Endothelial cell of umbilical vein (primary cell): ENCODE measurements at regions not wholly inside any gene's neighbourhood (a gene's known extent, or its start where the extent isn't known, plus 50 kb on each side); places are given as distances from the start of the nearest gene placed in this dataset.
A peak's percentile ranks its signal among the peaks of the same experiment; 100 is the strongest.

Experiments
- BruUV-seq: library from RNA; stranded (reverse); fragments of 400-500 nt; replicated peaks from 2 replicates; lab custom pipeline; 2021; lab: Mats Ljungman, UMichigan
- CTCF ChIA-PET: fragments of 300-600, 350-600 bp; sonication (Branson Sonifier 250); formaldehyde crosslinking; loops from one replicate; lab custom pipeline; 2021; ENCODE audit warnings: antibody characterized with exemption, inconsistent platforms; lab: Charles Lee
- POLR2A ChIA-PET: fragments of 300-600, 350-600 bp; sonication (Branson Sonifier 250); formaldehyde crosslinking; loops from one replicate; lab custom pipeline; 2021; ENCODE audit warnings: antibody characterized with exemption, inconsistent platforms; lab: Charles Lee
- DNase-seq: peaks from one replicate; pipeline ENCODE4 v3.0.0-alpha.2; 2011; ENCODE audit warnings: low read depth, low spot score
- FAIRE-seq: peaks from 2 replicates; lab custom pipeline; 2011; peaks lifted over from hg19 to GRCh38; lab: Jason Lieb, UNC
- H2AFZ ChIP-seq: 2 replicates; pipeline ENCODE4 v1.6.0; 2012; ENCODE audit warnings: low read depth, low read length, control low read depth, inconsistent platforms
- H3K27ac ChIP-seq: 2 replicates; pipeline ENCODE4 v1.5.1; 2011; ENCODE audit warnings: low read depth, mild to moderate bottlenecking, control low read depth, low read length, moderate library complexity; ENCODE audit not compliant: insufficient read depth
- H3K27me3 ChIP-seq, 2 experiments: 2 replicates each; pipeline versions ENCODE4 v1.6.0 to v1.6.1; 2011; ENCODE audit warnings: low read length in 2 of 2, mixed read lengths in 1 of 2; ENCODE audit not compliant: control insufficient read depth in 2 of 2, insufficient read depth in 2 of 2
- H3K36me3 ChIP-seq, 2 experiments: 2 replicates in 1 of 2; 3 replicates in 1 of 2; pipeline ENCODE4 v1.5.1; 2011; ENCODE audit warnings: low read length in 2 of 2, mild to moderate bottlenecking in 1 of 2, moderate library complexity in 1 of 2; ENCODE audit not compliant: control insufficient read depth in 2 of 2, insufficient read depth in 2 of 2; ENCODE audit errors: extremely low read depth in 1 of 2
- H3K4me1 ChIP-seq: 3 replicates; pipeline ENCODE4 v1.5.1; 2011; ENCODE audit warnings: mild to moderate bottlenecking, low read length; ENCODE audit not compliant: control insufficient read depth, insufficient read depth; ENCODE audit errors: extremely low read depth
- H3K4me2 ChIP-seq: 2 replicates; pipeline ENCODE4 v1.6.1; 2011; ENCODE audit warnings: low read length, control low read depth, mixed read lengths; ENCODE audit not compliant: insufficient read depth
- H3K4me3 ChIP-seq, 3 experiments: fragments of 200-600 bp in 1 of 3; sonication (generic), shearing (Covaris generic) in 1 of 3; replicated peaks in 1 of 3; 2 replicates each; pipeline ENCODE4 v1.5.1; 2011 to 2016; ENCODE audit warnings: control low read depth in 3 of 3, low read length in 3 of 3, mild to moderate bottlenecking in 2 of 3, inconsistent platforms in 1 of 3, low read depth in 1 of 3, moderate library complexity in 1 of 3; ENCODE audit not compliant: insufficient read depth in 1 of 3
- H3K79me2 ChIP-seq: 2 replicates; pipeline ENCODE4 v1.6.0; 2012; ENCODE audit warnings: low read length, inconsistent platforms; ENCODE audit not compliant: control insufficient read depth, insufficient read depth
- H3K9ac ChIP-seq: replicated peaks from 2 replicates; pipeline ENCODE3; 2011; ENCODE audit warnings: low read length, control low read depth; ENCODE audit not compliant: insufficient read depth; ENCODE audit errors: extremely low read depth
- H3K9me1 ChIP-seq: replicated peaks from 3 replicates; pipeline ENCODE4 v1.6.0; 2011; ENCODE audit warnings: mild to moderate bottlenecking, low read length; ENCODE audit not compliant: control insufficient read depth, insufficient read depth; ENCODE audit errors: extremely low read depth
- H3K9me3 ChIP-seq: replicated peaks from 2 replicates; pipeline ENCODE4 v1.5.1; 2012; ENCODE audit warnings: low read length, inconsistent platforms; ENCODE audit not compliant: control insufficient read depth, insufficient read depth
- H4K20me1 ChIP-seq: replicated peaks from 2 replicates; pipeline ENCODE3; 2011; ENCODE audit warnings: mild to moderate bottlenecking, low read length; ENCODE audit not compliant: control insufficient read depth, insufficient read depth; ENCODE audit errors: extremely low read depth
- EZH2 ChIP-seq: IDR thresholded peaks from 2 replicates; pipeline ENCODE4 v1.6.1; 2012; ENCODE audit warnings: borderline replicate concordance, low read depth, mild to moderate bottlenecking, moderate library complexity, low read length, inconsistent platforms; ENCODE audit not compliant: severe bottlenecking
- FOS ChIP-seq: IDR thresholded peaks from 2 replicates; pipeline ENCODE4 v1.6.1; 2011; ENCODE audit warnings: mild to moderate bottlenecking, low read length, moderate library complexity, borderline replicate concordance; ENCODE audit not compliant: insufficient read depth
- GATA2 ChIP-seq: IDR thresholded peaks from 2 replicates; pipeline ENCODE4 v1.7.0; 2011; ENCODE audit warnings: low read depth, mild to moderate bottlenecking, moderate library complexity, mixed read lengths, low read length; ENCODE audit not compliant: insufficient read length, insufficient read depth
- JUN ChIP-seq: IDR thresholded peaks from 2 replicates; pipeline ENCODE4 v1.6.1; 2011; ENCODE audit warnings: borderline replicate concordance, low read depth; ENCODE audit not compliant: insufficient read length, insufficient read depth
- MYC ChIP-seq: IDR thresholded peaks from one replicate; pipeline ENCODE4 v1.6.1; 2011; ENCODE audit warnings: mild to moderate bottlenecking, low read depth, low read length
- POLR2A ChIP-seq: IDR thresholded peaks from 2 replicates; pipeline ENCODE4 v1.6.1; 2012; ENCODE audit warnings: low read depth, mild to moderate bottlenecking, control low read depth, low read length
- POLR2AphosphoS5 ChIP-seq: IDR thresholded peaks from 2 replicates; pipeline ENCODE4 v1.6.1; 2012; ENCODE audit warnings: low read depth, mild to moderate bottlenecking, control low read depth, low read length, moderate library complexity; ENCODE audit not compliant: insufficient read depth
- dilution Hi-C: fragments of 300-500 bp; cut with MboI; formaldehyde crosslinking; loops from one replicate; pipeline ENCODE4 v1.15.0; 2019; ENCODE audit warnings: low sequenced_read_pairs; ENCODE audit not compliant: extremely low pct_ligation_motif_present
- intact Hi-C: fragments of 100-400 bp; cut with micrococcal nuclease; formaldehyde crosslinking; loops from one replicate; pipeline ENCODE4 v1.10.0; 2022
- TF ChIP-seq, protein P1 (sequence below): IDR thresholded peaks from 2 replicates; pipeline ENCODE4 v1.6.1; 2011; ENCODE audit not compliant: insufficient read depth, insufficient read length
- TF ChIP-seq, protein P2 (sequence below), 2 donors: IDR thresholded peaks; 1 replicate in 1 of 2; 2 replicates in 1 of 2; pipeline ENCODE4 v1.5.1; 2011; ENCODE audit warnings: low read length in 2 of 2, mild to moderate bottlenecking in 2 of 2, moderate library complexity in 2 of 2, control low read depth in 1 of 2, inconsistent platforms in 1 of 2, low read depth in 1 of 2; ENCODE audit not compliant: insufficient read depth in 1 of 2; ENCODE audit errors: extremely low read depth in 1 of 2

DNA sequence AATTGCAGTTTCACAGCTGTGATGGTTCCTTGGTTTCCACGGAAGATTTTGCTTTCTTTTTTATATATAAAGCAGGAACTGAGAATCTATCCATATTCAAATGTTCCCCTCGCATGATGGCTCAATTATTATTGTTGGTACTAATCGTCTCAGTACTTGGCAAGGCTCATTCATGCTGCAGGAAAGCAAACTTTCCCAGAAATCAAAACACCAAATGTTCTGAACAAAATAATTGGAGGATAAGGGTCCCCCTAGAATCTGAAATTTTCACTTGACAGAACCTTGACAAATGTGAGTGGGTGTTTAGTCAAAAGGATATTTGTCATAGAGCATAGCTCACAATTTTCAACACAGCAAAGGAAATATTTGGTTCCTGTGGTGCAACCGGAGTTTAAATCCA, 1598.6 kb upstream of the PCDH7 start:
- intact Hi-C loops (no loop called here), dilution Hi-C loops (no loop called here)
- ChIA-PET CTCF (no interaction called here), POLR2A (no interaction called here)
- H2AFZ ChIP-seq: peak overlapping the region; percentile 28
- no peaks in the 10 kb centered on the region for H3K79me2 ChIP-seq
- no TSS peak for BruUV-seq
- TF ChIP-seq FOS (no peak), MYC (no peak), GATA2 (no peak), POLR2A (no peak), POLR2AphosphoS5 (no peak), EZH2 (no peak), JUN (no peak)
- TF ChIP-seq, protein P1, sequence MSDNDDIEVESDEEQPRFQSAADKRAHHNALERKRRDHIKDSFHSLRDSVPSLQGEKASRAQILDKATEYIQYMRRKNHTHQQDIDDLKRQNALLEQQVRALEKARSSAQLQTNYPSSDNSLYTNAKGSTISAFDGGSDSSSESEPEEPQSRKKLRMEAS: no peak
- TF ChIP-seq, protein P2, sequence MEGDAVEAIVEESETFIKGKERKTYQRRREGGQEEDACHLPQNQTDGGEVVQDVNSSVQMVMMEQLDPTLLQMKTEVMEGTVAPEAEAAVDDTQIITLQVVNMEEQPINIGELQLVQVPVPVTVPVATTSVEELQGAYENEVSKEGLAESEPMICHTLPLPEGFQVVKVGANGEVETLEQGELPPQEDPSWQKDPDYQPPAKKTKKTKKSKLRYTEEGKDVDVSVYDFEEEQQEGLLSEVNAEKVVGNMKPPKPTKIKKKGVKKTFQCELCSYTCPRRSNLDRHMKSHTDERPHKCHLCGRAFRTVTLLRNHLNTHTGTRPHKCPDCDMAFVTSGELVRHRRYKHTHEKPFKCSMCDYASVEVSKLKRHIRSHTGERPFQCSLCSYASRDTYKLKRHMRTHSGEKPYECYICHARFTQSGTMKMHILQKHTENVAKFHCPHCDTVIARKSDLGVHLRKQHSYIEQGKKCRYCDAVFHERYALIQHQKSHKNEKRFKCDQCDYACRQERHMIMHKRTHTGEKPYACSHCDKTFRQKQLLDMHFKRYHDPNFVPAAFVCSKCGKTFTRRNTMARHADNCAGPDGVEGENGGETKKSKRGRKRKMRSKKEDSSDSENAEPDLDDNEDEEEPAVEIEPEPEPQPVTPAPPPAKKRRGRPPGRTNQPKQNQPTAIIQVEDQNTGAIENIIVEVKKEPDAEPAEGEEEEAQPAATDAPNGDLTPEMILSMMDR (IDR thresholded peaks at IDR 0.05; ENCODE audit: extremely low read depth in 1 of 2, insufficient read depth in 1 of 2, low read depth in 1 of 2, low read length in 2 of 2): no peak
- no peaks in the 10 kb centered on the region for H3K9me3 ChIP-seq
- no peaks in the 10 kb centered on the region for H3K36me3 ChIP-seq
- no peaks in the 10 kb centered on the region for H4K20me1 ChIP-seq
- H3K4me3 ChIP-seq: no peak overlapping the region
- H3K27me3 ChIP-seq: no peaks in the 10 kb centered on the region
- FAIRE-seq (no peak), DNase-seq (peak; percentile 13)
- H3K9ac ChIP-seq: no peak overlapping the region
- H3K9me1 ChIP-seq: no peaks in the 10 kb centered on the region
- no peaks in the 10 kb centered on the region for H3K4me1 ChIP-seq
- no peak overlapping the region for H3K4me2 ChIP-seq
- H3K27ac ChIP-seq: no peak overlapping the region
